MCF 10A (cell line): ENCODE measurements at regions not wholly inside any gene's neighbourhood (a gene's known extent, or its start where the extent isn't known, plus 50 kb on each side); places are given as distances from the start of the nearest gene placed in this dataset.
A peak's percentile ranks its signal among the peaks of the same experiment; 100 is the strongest.

Experiments
- BruUV-seq: library from RNA; stranded (reverse); fragments of 400-500 nt; replicated peaks from 2 replicates; lab custom pipeline; 2021; lab: Mats Ljungman, UMichigan
- CTCF ChIA-PET: fragments of 300-600 bp; sonication (Branson Sonifier 250); formaldehyde crosslinking; extraction: SDS; loops from one replicate; lab custom pipeline; 2021; ENCODE audit warnings: antibody characterized with exemption, inconsistent platforms; lab: Yijun Ruan, JAX
- POLR2A ChIA-PET: fragments of 300-600, 350-650 bp; sonication (Branson Sonifier 250); formaldehyde crosslinking; extraction: SDS; loops from one replicate; lab custom pipeline; 2020; ENCODE audit warnings: antibody characterized with exemption, inconsistent platforms; lab: Yijun Ruan, JAX
- DNase-seq: peaks from one replicate; pipeline ENCODE4 v3.0.0-alpha.2; 2018; ENCODE audit not compliant: unreplicated experiment
- H3K27ac Mint-ChIP-seq: one replicate; pipeline ENCODE4 v1.8.0; 2022; ENCODE audit warnings: mild to moderate bottlenecking, low read depth, mixed read lengths; ENCODE audit not compliant: unreplicated experiment
- H3K27me3 Mint-ChIP-seq: one replicate; pipeline ENCODE4 v1.8.0; 2022; ENCODE audit warnings: mixed read lengths; ENCODE audit not compliant: insufficient read depth, unreplicated experiment
- H3K36me3 Mint-ChIP-seq: one replicate; pipeline ENCODE4 v1.8.0; 2022; ENCODE audit warnings: mild to moderate bottlenecking, moderate library complexity, mixed read lengths; ENCODE audit not compliant: insufficient read depth, unreplicated experiment
- H3K4me1 Mint-ChIP-seq: one replicate; pipeline ENCODE4 v1.8.0; 2022; ENCODE audit warnings: mixed read lengths; ENCODE audit not compliant: insufficient read depth, unreplicated experiment
- H3K4me3 Mint-ChIP-seq: one replicate; pipeline ENCODE4 v1.8.0; 2022; ENCODE audit warnings: mild to moderate bottlenecking, moderate library complexity, mixed read lengths; ENCODE audit not compliant: unreplicated experiment
- H3K9me3 Mint-ChIP-seq: one replicate; pipeline ENCODE4 v1.8.0; 2022; ENCODE audit warnings: mixed read lengths; ENCODE audit not compliant: unreplicated experiment
- intact Hi-C: fragments of 100-400 bp; cut with micrococcal nuclease; formaldehyde crosslinking; loops from 2 replicates; pipeline ENCODE4 v1.14.1; 2022
- TF ChIP-seq, protein P1 (sequence below): fragments of 200-600 bp; IDR thresholded peaks from one replicate; pipeline ENCODE4 v1.8.0; 2022; ENCODE audit warnings: antibody characterized with exemption, mild to moderate bottlenecking; ENCODE audit not compliant: unreplicated experiment

DNA sequence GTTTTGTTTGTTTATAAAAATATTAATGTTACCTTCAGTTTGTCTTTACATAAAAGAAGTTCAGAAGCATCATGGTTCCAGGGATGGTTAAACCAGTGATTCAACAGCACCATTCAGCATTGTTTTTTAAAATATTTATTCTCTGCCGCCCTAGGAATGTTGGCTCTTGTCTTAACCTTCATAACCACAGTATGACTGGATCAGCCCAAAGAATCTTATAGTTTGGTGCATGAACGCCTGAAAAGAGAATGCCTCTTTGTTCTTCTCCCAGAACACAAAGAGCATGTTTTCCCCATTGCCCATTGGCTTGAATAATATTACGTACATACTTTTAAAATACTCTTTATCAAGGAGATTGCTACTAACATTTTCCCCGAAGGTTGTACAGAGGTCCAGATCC is 413.4 kb downstream of the ANXA1 start:
- ChIA-PET CTCF (interaction anchor here (1.7 kb wide), 2 partner anchors 296 to 364 kb away, joined by 7 to 10 read pairs; no protein-coding TSS in a partner anchor), POLR2A (no interaction called here)
- Mint-ChIP-seq H3K27me3 (peaks cover 66% of the 10 kb centered on the region), H3K4me1 (no peaks in the 10 kb centered on the region), H3K9me3 (no peaks in the 10 kb centered on the region), H3K4me3 (no peak overlapping the region), H3K36me3 (no peaks in the 10 kb centered on the region), H3K27ac (no peak overlapping the region)
- DNase-seq = no peak
- intact Hi-C loops = loop anchor here (10.0 kb wide), 1 partner anchor 60 kb away; no protein-coding TSS in a partner anchor
- BruUV-seq = no TSS peak
- TF ChIP-seq, protein P1, sequence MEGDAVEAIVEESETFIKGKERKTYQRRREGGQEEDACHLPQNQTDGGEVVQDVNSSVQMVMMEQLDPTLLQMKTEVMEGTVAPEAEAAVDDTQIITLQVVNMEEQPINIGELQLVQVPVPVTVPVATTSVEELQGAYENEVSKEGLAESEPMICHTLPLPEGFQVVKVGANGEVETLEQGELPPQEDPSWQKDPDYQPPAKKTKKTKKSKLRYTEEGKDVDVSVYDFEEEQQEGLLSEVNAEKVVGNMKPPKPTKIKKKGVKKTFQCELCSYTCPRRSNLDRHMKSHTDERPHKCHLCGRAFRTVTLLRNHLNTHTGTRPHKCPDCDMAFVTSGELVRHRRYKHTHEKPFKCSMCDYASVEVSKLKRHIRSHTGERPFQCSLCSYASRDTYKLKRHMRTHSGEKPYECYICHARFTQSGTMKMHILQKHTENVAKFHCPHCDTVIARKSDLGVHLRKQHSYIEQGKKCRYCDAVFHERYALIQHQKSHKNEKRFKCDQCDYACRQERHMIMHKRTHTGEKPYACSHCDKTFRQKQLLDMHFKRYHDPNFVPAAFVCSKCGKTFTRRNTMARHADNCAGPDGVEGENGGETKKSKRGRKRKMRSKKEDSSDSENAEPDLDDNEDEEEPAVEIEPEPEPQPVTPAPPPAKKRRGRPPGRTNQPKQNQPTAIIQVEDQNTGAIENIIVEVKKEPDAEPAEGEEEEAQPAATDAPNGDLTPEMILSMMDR = no peak

DNA sequence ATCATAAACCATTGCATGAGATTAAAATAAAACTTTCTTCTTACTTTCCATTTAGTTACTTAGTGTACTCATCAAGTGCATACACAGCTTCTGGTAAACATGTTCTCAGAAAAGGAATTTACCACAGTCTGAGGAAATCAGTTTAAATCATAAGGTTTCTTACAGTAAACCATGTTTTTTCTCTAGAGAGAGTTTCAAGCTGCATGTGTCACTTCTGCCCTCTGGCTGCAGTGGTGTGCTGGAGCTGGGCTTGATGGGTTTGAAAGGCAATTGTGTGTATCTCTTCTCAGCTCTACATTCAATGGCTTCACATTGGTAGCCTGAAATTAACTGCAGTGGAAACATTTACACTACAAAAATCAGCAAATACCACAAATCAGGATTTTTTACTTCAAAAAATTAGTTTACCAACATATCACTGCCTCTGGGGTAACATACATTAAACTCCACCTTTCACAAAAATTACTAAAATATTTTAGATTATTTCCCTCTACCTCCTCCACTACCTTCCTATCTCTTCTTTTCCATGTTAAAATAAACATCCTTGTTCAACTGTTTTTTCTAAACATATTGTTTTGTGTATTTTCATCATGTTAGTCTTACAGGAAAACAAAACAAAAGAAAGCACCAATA is 414.3 kb downstream of the ANXA1 start:
- no peak overlapping the region for H3K4me3 Mint-ChIP-seq
- intact Hi-C loops = loop anchor here (1.0 to 10.0 kb wide), 3 partner anchors 61 to 366 kb away; no protein-coding TSS in a partner anchor
- H3K27ac Mint-ChIP-seq = no peak overlapping the region
- peaks cover 69% of the 10 kb centered on the region for H3K27me3 Mint-ChIP-seq
- no peaks in the 10 kb centered on the region for H3K36me3 Mint-ChIP-seq
- H3K9me3 Mint-ChIP-seq = no peaks in the 10 kb centered on the region
- peak; percentile 27 for DNase-seq
- H3K4me1 Mint-ChIP-seq = no peaks in the 10 kb centered on the region
- ChIA-PET CTCF (interaction anchor here (0.6 to 1.7 kb wide), 7 partner anchors 99 to 1393 kb away, joined by 3 to 10 read pairs (median 4); no protein-coding TSS in a partner anchor), POLR2A (no interaction called here)
- BruUV-seq = no TSS peak
- TF ChIP-seq, protein P1 = peak; percentile 26

- CTCF ChIA-PET = interaction anchor here (1.2 to 1.7 kb wide), 3 partner anchors 297 to 368 kb away, joined by 3 to 10 read pairs (median 7); no protein-coding TSS in a partner anchor
- no TSS peak for BruUV-seq
- no peak overlapping the region for H3K27ac Mint-ChIP-seq
- H3K9me3 Mint-ChIP-seq = no peaks in the 10 kb centered on the region
- H3K4me3 Mint-ChIP-seq = no peak overlapping the region
- TF ChIP-seq, protein P1 = no peak
- DNase-seq = no peak
- POLR2A ChIA-PET = no interaction called here
- H3K36me3 Mint-ChIP-seq = no peaks in the 10 kb centered on the region
- H3K4me1 Mint-ChIP-seq = no peaks in the 10 kb centered on the region
- intact Hi-C loops = loop anchor here (1.0 to 10.0 kb wide), 3 partner anchors 62 to 366 kb away; no protein-coding TSS in a partner anchor
- H3K27me3 Mint-ChIP-seq = peaks cover 71% of the 10 kb centered on the region
Observed at GRCh38 chr9:73566627-73567026, 415.0 kb downstream of the ANXA1 start.

DNA sequence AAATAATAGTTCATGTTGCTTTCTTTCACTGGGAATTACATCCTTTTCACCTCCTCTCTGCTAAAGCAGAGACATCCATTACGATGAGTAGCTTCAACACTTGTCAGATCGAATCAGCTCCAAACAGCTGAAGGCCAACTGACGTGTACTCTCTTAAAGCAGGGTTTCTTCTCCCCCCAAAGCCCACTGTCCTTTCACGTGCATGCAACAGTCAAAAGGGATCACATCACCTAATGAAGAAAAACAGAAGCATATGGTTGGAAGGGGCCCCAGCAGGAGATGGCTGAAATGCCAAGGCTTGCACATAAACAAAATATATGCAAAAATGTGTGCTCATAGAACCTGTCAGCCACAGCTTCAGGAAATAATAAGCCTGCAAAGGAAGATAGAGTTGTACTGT is 421.6 kb downstream of the ANXA1 start:
- no peak overlapping the region for H3K4me3 Mint-ChIP-seq
- no peaks in the 10 kb centered on the region for H3K9me3 Mint-ChIP-seq
- no peaks in the 10 kb centered on the region for H3K36me3 Mint-ChIP-seq
- no peak for DNase-seq
- ChIA-PET CTCF (no interaction called here), POLR2A (no interaction called here)
- H3K4me1 Mint-ChIP-seq = no peaks in the 10 kb centered on the region
- peaks cover 86% of the 10 kb centered on the region for H3K27me3 Mint-ChIP-seq
- BruUV-seq = no TSS peak
- TF ChIP-seq, protein P1 = no peak
- H3K27ac Mint-ChIP-seq = no peak overlapping the region
- intact Hi-C loops = no loop called here
